ENCODE measurements at regions not wholly inside any gene's neighbourhood (a gene's known extent, or its start where the extent isn't known, plus 50 kb on each side); places are given as distances from the start of the nearest gene placed in this dataset.

DNA sequence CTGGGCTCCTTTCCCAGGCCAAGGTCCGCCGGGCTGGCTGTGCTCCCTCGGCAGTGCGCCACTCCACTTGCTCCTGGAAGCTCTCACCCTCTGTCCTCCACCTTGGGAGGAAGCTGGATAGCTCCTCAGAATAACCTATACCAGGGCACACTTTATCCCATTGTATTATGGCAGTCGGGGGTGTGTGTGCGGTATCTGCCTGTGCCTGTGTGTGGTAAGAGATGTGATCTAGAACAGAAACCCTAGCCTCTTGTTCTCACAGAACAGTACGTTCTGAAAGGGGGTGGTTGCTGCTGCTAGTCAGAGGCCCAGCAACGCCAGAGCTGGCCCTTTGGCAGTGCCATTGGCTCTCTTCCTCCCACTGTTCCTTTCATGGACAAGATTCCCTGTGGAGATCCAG, 168.4 kb downstream of the TBXT start:
- H3K27me3 ChIP-seq = no peaks in the 10 kb centered on the region
- intact Hi-C loops (cut with DNase I) = no loop called here
- no peaks in the 10 kb centered on the region for H3K4me1 ChIP-seq
- no peak for DNase-seq (ENCODE audit: low spot score in 2 of 2)
- no peak overlapping the region for H3K27ac ChIP-seq
- no peaks in the 10 kb centered on the region for H3K9me3 ChIP-seq
- no peaks in the 10 kb centered on the region for H3K36me3 ChIP-seq
- TF ChIP-seq, protein P1, sequence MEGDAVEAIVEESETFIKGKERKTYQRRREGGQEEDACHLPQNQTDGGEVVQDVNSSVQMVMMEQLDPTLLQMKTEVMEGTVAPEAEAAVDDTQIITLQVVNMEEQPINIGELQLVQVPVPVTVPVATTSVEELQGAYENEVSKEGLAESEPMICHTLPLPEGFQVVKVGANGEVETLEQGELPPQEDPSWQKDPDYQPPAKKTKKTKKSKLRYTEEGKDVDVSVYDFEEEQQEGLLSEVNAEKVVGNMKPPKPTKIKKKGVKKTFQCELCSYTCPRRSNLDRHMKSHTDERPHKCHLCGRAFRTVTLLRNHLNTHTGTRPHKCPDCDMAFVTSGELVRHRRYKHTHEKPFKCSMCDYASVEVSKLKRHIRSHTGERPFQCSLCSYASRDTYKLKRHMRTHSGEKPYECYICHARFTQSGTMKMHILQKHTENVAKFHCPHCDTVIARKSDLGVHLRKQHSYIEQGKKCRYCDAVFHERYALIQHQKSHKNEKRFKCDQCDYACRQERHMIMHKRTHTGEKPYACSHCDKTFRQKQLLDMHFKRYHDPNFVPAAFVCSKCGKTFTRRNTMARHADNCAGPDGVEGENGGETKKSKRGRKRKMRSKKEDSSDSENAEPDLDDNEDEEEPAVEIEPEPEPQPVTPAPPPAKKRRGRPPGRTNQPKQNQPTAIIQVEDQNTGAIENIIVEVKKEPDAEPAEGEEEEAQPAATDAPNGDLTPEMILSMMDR (IDR thresholded peaks at IDR 0.05) = no peak
- H3K4me3 ChIP-seq = no peak overlapping the region

GRCh38 chr6:165998072-165998471, 169.6 kb downstream of the TBXT start:
- no peak for DNase-seq (ENCODE audit: low spot score in 2 of 2)
- intact Hi-C loops (cut with DNase I) = no loop called here
- Histone ChIP-seq H3K4me3 (no peak overlapping the region), H3K9me3 (no peaks in the 10 kb centered on the region), H3K4me1 (no peaks in the 10 kb centered on the region), H3K36me3 (no peaks in the 10 kb centered on the region), H3K27me3 (no peaks in the 10 kb centered on the region), H3K27ac (no peak overlapping the region)
- TF ChIP-seq, protein P1 (IDR thresholded peaks at IDR 0.05) = no peak

DNA sequence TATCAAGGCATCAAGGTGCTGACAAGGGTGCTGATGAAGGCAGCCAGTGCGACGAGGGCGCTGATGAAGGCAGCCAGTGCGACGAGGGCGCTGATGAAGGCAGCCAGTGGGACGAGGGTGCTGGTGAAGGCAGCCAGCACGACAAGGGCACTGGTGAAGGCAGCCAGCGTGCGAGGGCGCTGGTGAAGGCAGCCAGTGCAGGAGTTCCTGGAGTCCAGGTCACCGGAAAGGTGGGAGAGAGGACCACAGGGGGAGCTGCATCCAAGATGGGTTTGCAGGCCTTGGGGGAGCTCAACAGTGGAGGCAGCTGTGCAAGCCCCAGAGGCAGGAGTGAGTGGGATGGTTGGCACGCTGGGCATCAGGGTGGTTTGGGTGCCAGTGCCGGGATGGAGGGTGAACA, 176.3 kb downstream of the TBXT start:
- intact Hi-C loops (cut with DNase I) = no loop called here
- TF ChIP-seq, protein P1 (IDR thresholded peaks at IDR 0.05) = no peak
- Histone ChIP-seq H3K4me3 (no peak overlapping the region), H3K27ac (no peak overlapping the region), H3K9me3 (no peaks in the 10 kb centered on the region), H3K4me1 (peaks cover 0 to 5% of the 10 kb centered on the region in 2 donors), H3K27me3 (no peaks in the 10 kb centered on the region), H3K36me3 (no peaks in the 10 kb centered on the region)
- no peak for DNase-seq (ENCODE audit: low spot score in 2 of 2)

- H3K9me3 ChIP-seq = no peaks in the 10 kb centered on the region
- intact Hi-C loops (cut with DNase I) = no loop called here
- H3K4me3 ChIP-seq = no peak overlapping the region
- peaks cover 0 to 5% of the 10 kb centered on the region in 2 donors for H3K4me1 ChIP-seq
- TF ChIP-seq, protein P1 (IDR thresholded peaks at IDR 0.05) = no peak
- no peaks in the 10 kb centered on the region for H3K27me3 ChIP-seq
- H3K36me3 ChIP-seq = no peaks in the 10 kb centered on the region
- no peak overlapping the region for H3K27ac ChIP-seq
- no peak for DNase-seq (ENCODE audit: low spot score in 2 of 2)
Observed at GRCh38 chr6:165990216-165990615, 177.4 kb downstream of the TBXT start.

DNA sequence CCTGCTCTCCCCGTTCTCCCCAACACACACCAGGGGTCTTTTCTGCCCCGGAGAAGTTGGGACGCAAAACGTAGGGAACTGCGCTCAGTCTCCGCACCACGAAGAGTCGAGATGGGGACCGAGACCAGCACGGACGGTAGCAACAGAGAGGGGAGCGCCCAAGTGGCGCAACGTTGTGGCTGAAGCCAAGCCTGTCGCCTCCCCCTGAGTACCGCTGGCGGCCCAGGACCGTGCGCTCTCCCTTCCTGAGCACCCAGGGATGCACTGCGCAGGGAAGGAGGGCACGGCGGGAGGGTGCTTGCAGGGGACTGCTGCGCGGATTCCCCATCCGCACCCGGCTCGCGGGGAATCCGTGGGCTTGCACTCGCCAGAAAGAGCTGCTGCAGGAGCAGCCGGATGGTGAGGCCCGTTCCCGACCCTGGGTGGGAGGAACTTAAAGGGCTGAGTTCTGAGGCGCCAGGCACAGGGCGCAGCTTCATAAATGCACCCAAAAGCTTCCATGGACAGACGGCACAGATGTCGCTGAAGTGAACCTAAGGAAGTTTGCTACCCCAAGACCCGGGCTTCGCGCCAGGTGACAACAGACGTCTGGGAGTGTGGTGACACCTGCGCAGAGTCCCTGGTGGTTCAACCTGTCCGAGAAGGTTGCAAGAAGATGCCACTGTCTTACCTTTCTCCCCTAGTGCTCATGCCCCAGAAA, 178.7 kb downstream of the TBXT start:
- no peak for DNase-seq (ENCODE audit: low spot score in 2 of 2)
- intact Hi-C loops (cut with DNase I) = no loop called here
- H3K4me1 ChIP-seq = peaks cover 0 to 5% of the 10 kb centered on the region in 2 donors
- H3K9me3 ChIP-seq = no peaks in the 10 kb centered on the region
- no peak overlapping the region for H3K27ac ChIP-seq
- H3K27me3 ChIP-seq = no peaks in the 10 kb centered on the region
- peak overlapping the region; percentile 47 to 49 for H3K4me3 ChIP-seq
- TF ChIP-seq, protein P1 (IDR thresholded peaks at IDR 0.05) = no peak
- no peaks in the 10 kb centered on the region for H3K36me3 ChIP-seq

Measured in ascending aorta (tissue), 2 donors.